Adrenal gland (tissue), 9 donors: ENCODE measurements at regions not wholly inside any gene's neighbourhood (a gene's known extent, or its start where the extent isn't known, plus 50 kb on each side); places are given as distances from the start of the nearest gene placed in this dataset.

Source experiments
- DNase-seq, 7 donors: peaks; one replicate each; pipeline ENCODE4 v3.0.0-alpha.2; 2019 to 2020
- H3K27ac ChIP-seq, 5 donors: fragments of 200-600 bp; sonication (generic) in 4 of 5; 1 replicate in 3 of 5; 2 replicates in 2 of 5; pipeline versions ENCODE4 v1.5.1 to v1.8.0; 2016 to 2020; ENCODE audit warnings: mild to moderate bottlenecking in 1 of 5
- H3K27me3 ChIP-seq: fragments of 200-600 bp; 2 replicates; pipeline ENCODE4 v1.8.0; 2021
- H3K36me3 ChIP-seq, 2 donors: fragments of 200-600 bp; replicated peaks in 1 of 2; 1 replicate in 1 of 2; 2 replicates in 1 of 2; pipeline versions ENCODE4 v1.5.1 to v1.8.0; 2018 to 2022
- H3K4me1 ChIP-seq, 2 donors: fragments of 200-600 bp; replicated peaks in 1 of 2; 1 replicate in 1 of 2; 2 replicates in 1 of 2; pipeline versions ENCODE4 v1.5.1 to v1.8.0; 2018 to 2021
- H3K4me3 ChIP-seq, 4 donors: fragments of 200-600 bp; sonication (generic) in 3 of 4; one replicate each; pipeline ENCODE4 v1.5.1; 2016 to 2018
- H3K9me3 ChIP-seq, 3 donors: fragments of 200-600 bp; sonication (generic) in 1 of 3; replicated peaks in 1 of 3; 1 replicate in 2 of 3; 2 replicates in 1 of 3; pipeline versions ENCODE4 v1.5.1 to v1.8.0; 2016 to 2021
- POLR2A ChIP-seq, 2 donors: fragments of 450-650 bp; IDR thresholded peaks; one replicate each; pipeline ENCODE4 v1.6.1; 2017; ENCODE audit warnings: antibody characterized with exemption in 2 of 2, mild to moderate bottlenecking in 2 of 2, moderate library complexity in 1 of 2
- WGBS, 4 donors: extraction: QIAGEN DNeasy Blood & Tissue Kit in 2 of 4; methylation state at CpG; one replicate each; pipeline versions ENCODE4 v1.1.5 to v1.1.7; 2013 to 2017; 5-methylcytosine and 5-hydroxymethylcytosine counted together
- intact Hi-C, 2 donors: fragments of 100-400 bp; cut with DNase I; formaldehyde crosslinking; loops; one replicate each; pipeline versions ENCODE4 v1.14.1 to v1.15.0; 2022 to 2023
- TF ChIP-seq, protein P1 (sequence below), 6 experiments: fragments of 450-650 bp in 4 of 6; fragments of 200-600 bp in 2 of 6; sonication (generic) in 1 of 6; IDR thresholded peaks; 1 replicate in 5 of 6; 2 replicates in 1 of 6; pipeline versions ENCODE4 v1.5.1 to v1.8.0; 2016 to 2021; ENCODE audit warnings: antibody characterized with exemption in 6 of 6, mild to moderate bottlenecking in 2 of 6, moderate library complexity in 1 of 6
- donor health status: healthy with polysubstance abuse.
- donor health status: Bipolar disorder and iron deficiency.
- donor health status: DM: yes; HTN: yes; CAD: no.
- donor health status: DM: no; HTN: no; CAD: no.
- donor health status: DM: no; HTN: no; CAD: no.

DNA sequence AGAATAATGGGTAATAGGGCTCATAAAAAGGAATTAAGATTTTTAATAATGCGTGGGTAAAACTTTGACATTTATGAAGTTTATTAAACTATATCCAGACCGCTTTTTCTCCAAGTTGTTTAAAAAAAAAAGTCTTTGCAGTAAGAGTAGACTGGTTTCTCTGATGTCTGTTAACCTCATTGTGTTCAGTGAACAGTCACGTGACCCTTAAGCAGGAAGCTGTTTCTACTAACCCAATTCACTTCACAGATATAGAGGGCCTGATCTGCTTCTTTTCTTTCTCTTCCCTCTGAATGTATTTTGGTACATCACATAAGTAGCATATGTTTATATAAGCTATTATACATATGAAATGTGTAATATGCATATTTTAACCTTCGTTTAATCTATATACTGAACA, 1011.3 kb upstream of the CELF4 start:
- no peak for DNase-seq
- 70 to 81% (median 72%) methylated on average over 4 of the region's 4 CpGs for WGBS, 4 donors
- intact Hi-C loops: no loop called here
- Histone ChIP-seq H3K36me3 (no peaks in the 10 kb centered on the region), H3K27ac (no peak overlapping the region), H3K27me3 (no peaks in the 10 kb centered on the region), H3K4me3 (no peak overlapping the region), H3K4me1 (no peaks in the 10 kb centered on the region), H3K9me3 (no peaks in the 10 kb centered on the region)
- TF ChIP-seq POLR2A (IDR thresholded peaks at IDR 0.05): no peak
- TF ChIP-seq, protein P1, sequence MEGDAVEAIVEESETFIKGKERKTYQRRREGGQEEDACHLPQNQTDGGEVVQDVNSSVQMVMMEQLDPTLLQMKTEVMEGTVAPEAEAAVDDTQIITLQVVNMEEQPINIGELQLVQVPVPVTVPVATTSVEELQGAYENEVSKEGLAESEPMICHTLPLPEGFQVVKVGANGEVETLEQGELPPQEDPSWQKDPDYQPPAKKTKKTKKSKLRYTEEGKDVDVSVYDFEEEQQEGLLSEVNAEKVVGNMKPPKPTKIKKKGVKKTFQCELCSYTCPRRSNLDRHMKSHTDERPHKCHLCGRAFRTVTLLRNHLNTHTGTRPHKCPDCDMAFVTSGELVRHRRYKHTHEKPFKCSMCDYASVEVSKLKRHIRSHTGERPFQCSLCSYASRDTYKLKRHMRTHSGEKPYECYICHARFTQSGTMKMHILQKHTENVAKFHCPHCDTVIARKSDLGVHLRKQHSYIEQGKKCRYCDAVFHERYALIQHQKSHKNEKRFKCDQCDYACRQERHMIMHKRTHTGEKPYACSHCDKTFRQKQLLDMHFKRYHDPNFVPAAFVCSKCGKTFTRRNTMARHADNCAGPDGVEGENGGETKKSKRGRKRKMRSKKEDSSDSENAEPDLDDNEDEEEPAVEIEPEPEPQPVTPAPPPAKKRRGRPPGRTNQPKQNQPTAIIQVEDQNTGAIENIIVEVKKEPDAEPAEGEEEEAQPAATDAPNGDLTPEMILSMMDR (IDR thresholded peaks at IDR 0.05): no peak

DNA sequence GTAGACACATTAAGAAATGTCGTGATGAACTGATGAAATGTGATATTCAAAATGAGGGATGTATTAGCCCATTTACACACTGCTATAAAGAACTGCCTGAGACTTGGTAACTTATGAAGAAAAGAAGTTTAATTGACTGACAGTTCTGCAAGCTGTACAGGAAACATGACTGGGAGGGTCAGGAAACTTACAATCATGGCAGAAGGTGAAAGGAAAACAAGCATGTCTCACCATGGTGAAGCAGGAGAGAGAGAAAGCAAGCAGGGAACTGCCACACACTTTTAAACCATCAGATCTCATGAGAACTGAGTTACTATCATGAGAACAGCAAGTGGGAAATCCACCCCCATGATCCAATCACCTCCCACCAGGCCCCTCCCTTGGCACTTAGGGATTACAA, 1010.8 kb upstream of the CELF4 start:
- 79 to 89% (median 84%) methylated on average over 1 of the region's 1 CpG for WGBS, 4 donors
- DNase-seq: no peak
- Histone ChIP-seq H3K9me3 (no peaks in the 10 kb centered on the region), H3K4me1 (no peaks in the 10 kb centered on the region), H3K27me3 (no peaks in the 10 kb centered on the region), H3K36me3 (no peaks in the 10 kb centered on the region), H3K4me3 (no peak overlapping the region), H3K27ac (no peak overlapping the region)
- TF ChIP-seq, protein P1 (IDR thresholded peaks at IDR 0.05): no peak
- no peak for TF ChIP-seq POLR2A (IDR thresholded peaks at IDR 0.05)
- intact Hi-C loops: no loop called here

DNA sequence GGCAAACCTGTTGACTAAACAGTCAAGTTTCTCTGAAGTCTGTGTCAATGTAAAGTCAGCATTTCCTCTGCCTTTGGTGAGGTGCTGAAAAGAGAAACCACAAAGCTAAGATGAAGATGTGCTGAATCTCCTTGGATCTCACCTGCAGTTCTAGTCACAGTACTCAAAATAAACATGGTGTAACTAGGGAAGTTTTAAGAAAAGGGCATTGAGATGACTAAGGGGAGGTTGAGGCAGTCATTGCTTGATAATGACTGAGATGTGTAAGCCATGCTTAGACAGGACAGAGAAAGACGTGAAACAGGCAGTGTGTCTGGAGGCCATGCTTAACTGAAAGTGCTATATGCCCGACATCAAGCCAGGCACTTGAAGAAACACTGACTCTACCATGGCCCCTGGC, 1010.0 kb upstream of the CELF4 start:
- TF ChIP-seq POLR2A (IDR thresholded peaks at IDR 0.05): no peak
- TF ChIP-seq, protein P1 (IDR thresholded peaks at IDR 0.05): no peak
- no peak overlapping the region for H3K27ac ChIP-seq
- WGBS, 4 donors: 72 to 87% (median 82%) methylated on average over 2 of the region's 2 CpGs
- H3K4me3 ChIP-seq: no peak overlapping the region
- DNase-seq: no peak
- H3K4me1 ChIP-seq: no peaks in the 10 kb centered on the region
- intact Hi-C loops: no loop called here
- H3K36me3 ChIP-seq: no peaks in the 10 kb centered on the region
- no peaks in the 10 kb centered on the region for H3K9me3 ChIP-seq
- no peaks in the 10 kb centered on the region for H3K27me3 ChIP-seq

DNA sequence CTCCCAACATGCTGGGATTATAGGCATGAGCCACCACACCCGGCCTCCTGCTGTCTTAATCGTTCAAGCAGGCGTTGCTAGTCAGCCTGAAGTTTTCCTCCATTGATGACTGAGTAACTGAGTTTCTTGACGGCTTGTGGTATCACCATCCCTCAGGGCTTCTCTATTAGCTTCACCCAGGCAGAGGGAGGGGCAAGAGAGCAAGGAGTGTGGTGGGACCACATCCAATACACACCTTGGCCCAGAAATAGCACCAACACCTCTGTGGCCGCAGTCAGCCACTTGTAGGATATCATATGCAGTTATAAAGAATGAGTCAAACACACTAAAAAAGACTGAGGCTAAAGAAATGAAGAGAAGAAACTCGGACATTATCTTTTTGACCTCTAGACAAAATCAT, 1009.4 kb upstream of the CELF4 start:
- TF ChIP-seq, protein P1 (IDR thresholded peaks at IDR 0.05): no peak
- no peak for TF ChIP-seq POLR2A (IDR thresholded peaks at IDR 0.05)
- Histone ChIP-seq H3K4me3 (no peak overlapping the region), H3K27me3 (no peaks in the 10 kb centered on the region), H3K36me3 (no peaks in the 10 kb centered on the region), H3K9me3 (no peaks in the 10 kb centered on the region), H3K27ac (no peak overlapping the region), H3K4me1 (no peaks in the 10 kb centered on the region)
- 80 to 90% (median 81%) methylated on average over 6 of the region's 6 CpGs for WGBS, 4 donors
- intact Hi-C loops: no loop called here
- DNase-seq: no peak
